IPS-18c (cell line): ENCODE measurements at regions not wholly inside any gene's neighbourhood (a gene's known extent, or its start where the extent isn't known, plus 50 kb on each side); places are given as distances from the start of the nearest gene placed in this dataset.
"Not testable (repeated sequence)": the region's sequence is repeated elsewhere in the genome, so short reads cannot be mapped to it uniquely, and the experiment has no call there.

Experiments
- H3K4me3 ChIP-seq: 2 replicates; pipeline ENCODE4 v1.7.0; 2013; ENCODE audit warnings: low read depth, mild to moderate bottlenecking, low read length, moderate library complexity; ENCODE audit not compliant: insufficient read depth
- H3K9me3 ChIP-seq: one replicate; pipeline ENCODE4 v1.6.1; 2013; ENCODE audit warnings: mild to moderate bottlenecking, low read length, moderate library complexity; ENCODE audit not compliant: control insufficient read depth, insufficient read depth

- H3K4me3 ChIP-seq = no peak overlapping the region
- no peaks in the 10 kb centered on the region for H3K9me3 ChIP-seq
These were observed 214.0 kb upstream of the EXOC2 start for GRCh38 chr6:906920-907319.

GRCh38 chr6:905556-905955, 212.6 kb upstream of the EXOC2 start:
- Histone ChIP-seq H3K9me3 (no peaks in the 10 kb centered on the region), H3K4me3 (no peak overlapping the region)

- Histone ChIP-seq H3K9me3 (no peaks in the 10 kb centered on the region), H3K4me3 (no peak overlapping the region)
These were observed 212.1 kb upstream of the EXOC2 start for GRCh38 chr6:904994-905393.

- Histone ChIP-seq H3K9me3 (no peaks in the 10 kb centered on the region), H3K4me3 (no peak overlapping the region)
These were observed 210.8 kb upstream of the EXOC2 start for GRCh38 chr6:903761-904160.

- H3K4me3 ChIP-seq = no peak overlapping the region
These were observed 208.9 kb upstream of the EXOC2 start for GRCh38 chr6:901696-902460.

GRCh38 chr6:900716-901605, 208.0 kb upstream of the EXOC2 start:
- no peaks in the 10 kb centered on the region for H3K9me3 ChIP-seq
- no peak overlapping the region for H3K4me3 ChIP-seq

More at GRCh38 chr6:901696-902460, 208.9 kb upstream of the EXOC2 start:
- no peaks in the 10 kb centered on the region for H3K9me3 ChIP-seq

GRCh38 chr6:897528-898207, 204.7 kb upstream of the EXOC2 start:
- no peak overlapping the region for H3K4me3 ChIP-seq

GRCh38 chr6:894274-894673, 201.3 kb upstream of the EXOC2 start:
- no peaks in the 10 kb centered on the region for H3K9me3 ChIP-seq
- H3K4me3 ChIP-seq = no peak overlapping the region

More at GRCh38 chr6:897528-898207, 204.7 kb upstream of the EXOC2 start:
- H3K9me3 ChIP-seq = no peaks in the 10 kb centered on the region

GRCh38 chr6:890995-891394, 198.1 kb upstream of the EXOC2 start:
- H3K9me3 ChIP-seq = peaks cover 2% of the 10 kb centered on the region
- H3K4me3 ChIP-seq = no peak overlapping the region

GRCh38 chr6:890201-890600, 197.3 kb upstream of the EXOC2 start:
- Histone ChIP-seq H3K9me3 (peaks cover 2% of the 10 kb centered on the region), H3K4me3 (no peak overlapping the region)

- Histone ChIP-seq H3K9me3 (peaks cover 2% of the 10 kb centered on the region), H3K4me3 (no peak overlapping the region)
These were observed 194.8 kb upstream of the EXOC2 start for GRCh38 chr6:887583-888235.

GRCh38 chr6:886116-886515, 193.2 kb upstream of the EXOC2 start:
- H3K4me3 ChIP-seq, H3K9me3 ChIP-seq: not testable (repeated sequence)

GRCh38 chr6:885051-885590, 192.2 kb upstream of the EXOC2 start:
- H3K9me3 ChIP-seq = peaks cover 2% of the 10 kb centered on the region
- H3K4me3 ChIP-seq = no peak overlapping the region

- Histone ChIP-seq H3K4me3 (no peak overlapping the region), H3K9me3 (peaks cover 2% of the 10 kb centered on the region)
These were observed 191.6 kb upstream of the EXOC2 start for GRCh38 chr6:884570-884969.

GRCh38 chr6:882084-882598, 189.2 kb upstream of the EXOC2 start:
- no peak overlapping the region for H3K4me3 ChIP-seq
- no peaks in the 10 kb centered on the region for H3K9me3 ChIP-seq

GRCh38 chr6:878179-878578, 185.2 kb upstream of the EXOC2 start:
- no peaks in the 10 kb centered on the region for H3K9me3 ChIP-seq
- H3K4me3 ChIP-seq = no peak overlapping the region

- Histone ChIP-seq H3K4me3 (no peak overlapping the region), H3K9me3 (no peaks in the 10 kb centered on the region)
These were observed 182.1 kb upstream of the EXOC2 start for GRCh38 chr6:875012-875411.
